Hematopoietic multipotent progenitor cell treated with erythropoietin and hydrocortisone succinate and interleukin-3 and kit ligand, for 4 days (in vitro differentiated cells): ENCODE measurements at regions not wholly inside any gene's neighbourhood (a gene's known extent, or its start where the extent isn't known, plus 50 kb on each side); places are given as distances from the start of the nearest gene placed in this dataset.

Source experiments
- DNase-seq: peaks from one replicate; pipeline ENCODE4 v3.0.0-alpha.2; 2015

DNA sequence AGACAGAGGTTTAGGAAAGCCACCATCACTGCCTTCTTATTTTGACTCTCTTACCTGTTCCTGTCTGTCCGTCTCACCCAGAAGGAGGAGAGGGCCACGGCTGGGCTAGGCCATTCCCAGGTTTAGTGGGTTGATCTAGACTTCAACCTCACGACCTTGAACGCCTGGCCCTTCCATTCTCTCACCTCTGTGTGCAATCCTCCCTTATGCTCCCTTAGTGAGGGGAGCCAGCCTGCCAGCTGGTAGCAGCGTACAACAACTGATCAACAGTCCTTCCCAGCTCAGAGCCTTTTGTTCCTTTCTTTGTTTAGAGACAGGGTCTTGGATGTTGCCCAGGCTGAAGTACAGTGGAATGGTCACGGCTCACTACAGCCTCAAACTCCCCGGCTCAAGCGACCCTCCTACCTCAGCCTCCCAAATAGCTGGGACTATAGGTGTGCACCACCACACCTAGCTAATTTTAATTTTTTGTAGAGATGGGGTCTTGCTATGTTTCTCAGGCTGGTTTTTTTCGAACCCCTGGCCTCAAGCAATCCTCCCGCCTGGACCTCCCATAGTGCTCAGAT is 123.9 kb downstream of the ZNF664 start:
- DNase-seq: no peak

DNA sequence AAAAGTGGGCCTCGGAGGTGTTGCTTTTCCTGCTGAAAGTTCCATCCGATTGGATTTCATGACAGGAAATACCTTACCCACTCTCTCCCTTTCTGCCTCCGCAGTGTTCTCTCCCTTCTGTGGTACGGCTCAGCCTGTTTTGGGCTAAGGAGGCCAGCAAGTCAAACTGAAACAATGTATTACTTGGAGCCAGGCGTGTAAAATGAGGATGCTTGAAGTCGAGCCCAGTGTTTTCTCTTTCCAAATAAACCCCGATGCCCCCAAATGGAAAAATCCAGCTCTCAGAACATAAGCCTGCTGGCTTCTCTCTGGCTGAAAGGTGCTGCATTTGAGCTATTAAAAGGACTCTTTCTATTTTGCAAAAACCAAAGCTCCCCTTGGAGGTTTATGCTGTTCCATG is 124.7 kb downstream of the ZNF664 start:
- no peak for DNase-seq

DNA sequence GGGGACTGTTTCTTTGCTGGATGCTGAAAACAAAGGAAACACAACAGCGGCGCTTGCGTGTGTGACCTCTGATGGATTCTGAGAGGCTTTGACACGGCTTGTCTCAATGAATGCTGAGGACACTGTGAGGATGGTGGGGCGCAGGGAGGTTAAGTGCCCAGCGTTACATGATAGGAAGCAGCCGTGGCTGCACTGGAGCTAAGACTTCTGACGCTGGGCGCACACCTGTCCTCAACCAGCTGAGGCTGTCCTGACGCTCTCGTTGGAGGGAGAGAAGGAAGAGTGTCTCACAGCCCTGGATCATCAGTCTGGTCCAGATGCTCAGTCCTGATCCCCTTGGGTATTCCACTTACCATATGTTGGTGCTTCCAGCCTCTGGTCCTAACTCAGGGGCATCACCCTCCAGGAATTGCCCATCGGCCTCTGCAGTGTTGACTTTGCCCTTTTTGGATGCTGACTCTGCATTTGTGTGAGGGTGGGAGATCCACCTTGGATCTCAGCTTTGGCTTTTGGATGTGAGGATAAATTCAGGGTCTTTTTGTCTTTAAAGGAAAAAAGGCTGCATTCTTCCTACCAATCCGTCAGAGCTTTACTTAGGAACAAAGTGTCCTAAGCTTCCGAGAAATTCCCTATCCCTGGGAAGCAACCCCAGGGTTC is 125.2 kb downstream of the ZNF664 start:
- DNase-seq: no peak

DNA sequence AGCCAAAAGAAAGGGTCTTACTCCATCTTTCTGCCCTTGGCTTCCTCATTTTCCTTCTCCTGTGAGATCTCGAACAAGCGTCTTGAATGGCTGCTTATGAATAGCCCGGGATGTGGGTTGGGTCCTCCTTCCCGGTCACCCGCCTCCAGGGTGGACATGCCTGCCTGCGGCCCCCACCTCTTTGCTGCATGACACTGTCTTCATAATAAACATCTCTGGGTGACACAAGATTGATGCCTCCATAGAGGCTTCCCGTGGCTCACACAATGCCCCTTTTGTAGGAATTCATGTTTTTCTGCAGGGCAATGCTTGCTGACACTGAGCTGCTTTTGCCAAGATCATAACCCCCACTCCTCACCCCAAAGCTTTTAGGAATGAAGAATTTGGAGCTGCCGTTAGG is 125.9 kb downstream of the ZNF664 start:
- no peak for DNase-seq

DNA sequence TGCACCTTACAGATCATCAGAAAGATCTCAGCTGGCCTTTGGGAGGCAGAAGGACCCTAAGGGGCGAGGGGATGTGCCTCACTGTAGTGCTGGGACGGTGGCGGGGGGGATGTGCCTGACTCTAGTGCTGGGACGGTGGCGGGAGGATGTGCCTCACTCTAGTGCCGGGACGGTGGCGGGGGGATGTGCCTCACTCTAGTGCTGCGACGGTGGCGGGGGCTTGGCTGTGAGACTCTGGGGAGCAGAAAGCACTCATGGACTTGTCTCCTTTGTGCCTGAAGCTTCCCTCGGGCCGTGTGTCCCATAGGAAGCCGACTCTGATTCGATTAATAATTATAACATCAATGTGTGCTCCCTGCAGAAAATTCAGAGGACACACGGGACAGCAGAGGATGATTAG is 126.6 kb downstream of the ZNF664 start:
- no peak for DNase-seq

DNA sequence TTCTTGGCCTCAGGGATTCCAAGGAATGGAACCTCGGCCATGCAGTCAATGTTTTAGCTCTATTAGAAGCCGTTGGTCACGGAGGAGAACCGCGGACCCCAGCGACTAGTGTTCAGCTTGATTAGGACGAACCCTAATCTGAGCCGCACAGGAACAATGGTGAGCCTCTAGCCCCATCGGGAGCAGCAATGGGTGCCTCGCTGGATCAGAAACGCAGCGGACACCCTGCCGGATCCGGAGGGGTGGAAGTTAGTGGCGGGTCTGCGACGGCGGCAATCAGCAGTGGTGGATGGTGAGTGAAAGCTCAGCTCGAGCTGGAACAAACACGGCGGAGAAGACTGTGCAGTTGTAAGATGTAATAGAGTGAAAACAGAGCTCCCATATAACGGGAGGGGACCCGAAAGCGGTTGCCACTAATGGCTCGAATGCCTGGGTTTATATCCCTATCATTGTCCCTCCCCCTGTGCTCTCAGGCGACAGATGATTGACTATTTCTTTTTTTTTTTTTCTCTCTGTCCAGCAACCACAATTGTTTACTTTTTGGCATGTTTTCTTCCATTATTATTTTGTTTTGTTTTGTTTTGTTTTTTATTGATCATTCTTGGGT is 127.7 kb downstream of the ZNF664 start:
- no peak for DNase-seq

DNA sequence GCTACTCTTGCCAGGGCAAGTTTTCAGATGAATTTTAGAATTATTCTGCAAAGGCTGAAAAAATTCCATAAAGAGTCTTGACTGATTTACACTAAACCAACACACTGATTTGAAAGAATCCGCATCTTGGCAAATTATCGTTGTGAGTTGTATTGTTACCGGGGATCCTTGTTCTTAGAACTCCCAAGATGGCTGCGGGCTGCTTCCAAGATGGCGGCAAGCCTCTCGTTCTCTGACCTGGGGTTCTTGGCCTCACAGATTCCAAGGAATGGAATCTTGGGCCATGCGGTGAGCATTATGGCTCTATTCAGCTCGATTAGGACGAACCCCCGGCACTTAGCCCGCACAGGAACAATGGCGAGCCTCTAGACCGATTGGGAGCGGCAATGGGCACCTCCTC is 132.5 kb downstream of the ZNF664 start:
- no peak for DNase-seq

DNA sequence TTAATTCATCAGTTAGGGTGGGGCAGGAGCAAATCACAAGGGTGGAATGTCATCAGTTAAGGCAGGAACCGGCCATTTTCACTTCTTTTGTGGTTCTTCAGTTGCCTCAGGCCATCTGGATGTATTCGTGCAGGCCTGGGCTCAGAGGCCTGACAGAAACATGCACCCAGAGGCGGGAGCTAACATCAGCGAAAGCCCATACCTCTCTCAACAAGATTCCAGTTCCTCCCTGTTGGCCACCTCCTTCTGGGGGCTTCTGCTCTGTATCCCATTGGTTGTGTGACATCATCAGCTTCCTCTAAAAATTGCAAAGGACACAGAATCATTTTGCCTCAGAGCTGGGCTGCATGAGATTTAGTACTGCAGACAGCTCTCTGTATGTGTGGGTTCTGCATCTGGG is 134.3 kb downstream of the ZNF664 start:
- DNase-seq: no peak

DNA sequence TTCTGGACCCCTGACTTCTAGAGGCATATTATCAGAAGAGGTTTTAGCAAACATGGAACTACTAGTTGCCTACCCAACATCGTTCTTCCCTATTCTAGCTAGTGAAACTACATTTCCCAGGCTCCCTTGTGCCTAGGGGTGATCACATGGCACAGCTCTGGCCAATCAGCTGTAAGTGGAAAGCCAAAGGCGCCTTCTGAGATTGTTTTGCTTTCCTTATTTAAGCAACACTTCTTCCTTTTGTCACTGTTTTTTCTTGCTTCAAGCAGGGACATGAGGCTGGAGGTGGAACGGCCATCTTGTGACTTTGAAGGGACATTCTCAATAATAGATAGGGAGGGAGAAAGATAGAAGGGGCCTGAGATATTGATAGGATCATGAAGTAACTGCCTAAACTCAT is 136.7 kb downstream of the ZNF664 start:
- DNase-seq: peak; percentile 77

DNA sequence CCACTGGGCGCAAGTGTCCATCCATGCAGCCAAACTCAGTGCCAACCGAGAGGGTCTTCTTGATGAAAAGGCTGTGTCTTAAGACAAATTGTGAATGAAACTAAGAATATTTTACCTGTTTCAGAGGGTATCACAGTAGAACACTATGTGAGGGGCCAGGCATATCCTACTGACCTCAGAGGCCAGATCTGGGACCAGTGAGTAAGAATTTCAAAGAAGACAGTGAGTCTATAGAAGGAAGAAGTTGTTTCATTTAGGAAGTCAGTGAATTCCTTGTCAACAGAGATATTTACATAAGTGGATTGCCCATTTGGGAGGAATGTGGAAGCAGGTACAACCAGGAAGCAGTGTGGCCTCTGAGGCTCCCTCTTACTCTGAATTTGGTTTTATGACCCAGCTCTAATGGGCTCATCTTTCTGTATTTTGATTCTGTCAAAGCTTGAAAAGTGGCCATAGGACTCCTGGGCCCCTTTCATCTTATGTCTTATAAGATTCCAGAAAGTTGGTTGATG is 137.4 kb downstream of the ZNF664 start:
- no peak for DNase-seq

DNA sequence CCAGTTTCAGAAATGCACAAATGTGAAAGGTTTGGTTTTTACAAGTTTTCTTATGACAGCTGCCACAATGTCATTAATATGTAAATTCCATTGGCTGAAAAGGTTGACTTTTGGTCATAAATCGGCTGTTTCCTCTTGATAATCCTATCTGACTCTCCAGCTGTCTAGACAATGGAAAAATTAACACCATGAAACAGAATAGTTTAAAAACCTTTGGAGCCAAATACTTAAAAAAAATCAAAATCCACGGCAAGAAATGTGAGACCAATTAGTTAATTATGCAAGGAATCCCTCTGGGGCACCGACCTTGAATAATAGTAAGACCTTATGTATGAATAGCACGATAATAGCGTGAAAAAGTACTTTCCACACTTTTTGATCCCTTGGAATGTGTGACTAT is 138.0 kb downstream of the ZNF664 start:
- peak; percentile 55 for DNase-seq

DNA sequence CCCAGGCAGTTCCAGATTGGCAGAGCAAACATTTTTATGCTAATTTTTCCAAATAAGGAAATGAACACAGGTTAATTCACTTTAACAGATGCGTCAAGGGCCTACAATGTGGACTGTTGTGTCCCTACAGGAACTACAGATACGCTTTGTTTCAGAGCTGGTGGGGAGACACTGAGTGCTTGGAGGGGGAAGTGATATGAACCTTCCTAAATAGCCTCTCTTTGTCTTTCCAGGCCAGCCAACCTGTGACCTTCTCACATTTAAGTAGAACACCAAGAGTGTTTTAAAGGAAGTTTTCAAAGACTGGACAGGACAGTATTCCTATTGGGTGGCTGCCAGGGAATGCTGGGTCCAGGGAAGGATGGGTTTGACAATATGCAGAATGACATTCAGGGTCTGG is 141.3 kb downstream of the ZNF664 start:
- DNase-seq: no peak

DNA sequence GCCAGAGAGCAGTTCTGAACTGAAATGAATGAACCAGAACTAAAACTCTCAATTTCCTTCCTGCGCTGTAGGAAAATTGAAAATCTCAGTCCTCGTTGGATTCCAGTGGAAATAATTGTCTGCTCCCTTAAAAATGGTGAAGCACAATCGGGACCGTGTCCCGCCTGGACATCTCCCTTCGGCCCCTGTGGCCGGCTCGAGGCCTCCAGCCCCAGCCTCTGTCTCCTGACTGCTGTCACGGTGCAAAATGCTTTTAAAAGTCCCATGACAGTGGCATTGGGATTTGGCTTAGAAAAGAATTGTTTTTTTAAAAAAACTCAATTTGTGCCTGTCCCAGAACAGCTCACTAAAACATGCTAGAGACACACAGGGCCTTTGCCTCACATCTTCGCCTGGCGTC is 142.5 kb downstream of the ZNF664 start:
- DNase-seq: no peak

DNA sequence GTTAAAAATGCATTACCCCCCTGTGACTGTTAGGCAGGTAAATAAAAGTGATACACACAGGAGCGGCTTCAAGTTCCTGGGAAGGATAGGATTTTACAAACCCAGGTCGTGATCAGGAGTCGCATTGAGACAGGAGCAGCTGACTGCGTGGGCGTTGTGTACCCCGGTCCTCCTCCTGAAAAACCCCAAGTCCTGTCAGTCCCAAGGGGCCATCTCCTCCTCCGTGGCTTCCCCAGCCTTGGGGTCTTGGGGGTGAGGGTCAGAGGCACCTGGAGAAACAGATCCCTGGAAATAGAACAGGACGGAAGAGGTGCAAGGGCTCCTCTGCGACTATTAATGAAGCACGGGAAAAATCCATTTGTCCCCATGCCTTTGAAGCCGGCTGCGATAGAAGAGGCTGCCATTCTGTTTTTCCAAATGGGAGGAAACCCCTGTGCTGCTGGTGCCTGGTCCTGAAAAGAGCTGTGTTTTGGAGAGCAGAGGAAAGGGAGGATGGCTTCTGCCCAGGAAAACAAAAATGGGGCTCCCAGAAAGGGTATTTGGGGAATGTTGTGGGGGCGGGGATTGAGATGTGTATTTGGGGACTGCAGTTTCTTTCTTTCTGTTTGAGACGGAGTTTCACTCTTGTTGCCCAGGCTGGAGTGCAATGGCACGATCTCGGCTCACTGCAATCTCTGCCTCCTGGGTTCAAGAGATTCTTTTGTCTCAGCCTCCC is 143.1 kb downstream of the ZNF664 start:
- no peak for DNase-seq

DNA sequence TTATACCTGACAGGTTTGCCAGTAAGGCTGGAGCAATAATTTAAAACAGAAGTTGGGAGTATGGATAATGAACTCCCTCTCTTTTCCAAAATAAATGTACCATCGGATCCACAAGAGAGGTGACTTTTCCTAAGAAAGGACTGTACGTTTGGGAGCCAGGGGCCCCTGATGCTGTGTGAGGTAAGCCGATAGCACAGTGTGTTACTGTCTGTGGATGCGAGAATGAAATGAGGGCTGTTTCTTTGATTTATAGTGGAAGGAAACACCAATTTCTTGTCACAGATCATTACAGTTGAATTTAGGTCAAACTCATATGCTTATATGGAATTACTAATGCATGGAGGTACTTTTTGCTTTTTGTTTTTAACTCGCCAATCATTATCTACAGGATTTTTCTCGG is 147.7 kb downstream of the ZNF664 start:
- no peak for DNase-seq

DNA sequence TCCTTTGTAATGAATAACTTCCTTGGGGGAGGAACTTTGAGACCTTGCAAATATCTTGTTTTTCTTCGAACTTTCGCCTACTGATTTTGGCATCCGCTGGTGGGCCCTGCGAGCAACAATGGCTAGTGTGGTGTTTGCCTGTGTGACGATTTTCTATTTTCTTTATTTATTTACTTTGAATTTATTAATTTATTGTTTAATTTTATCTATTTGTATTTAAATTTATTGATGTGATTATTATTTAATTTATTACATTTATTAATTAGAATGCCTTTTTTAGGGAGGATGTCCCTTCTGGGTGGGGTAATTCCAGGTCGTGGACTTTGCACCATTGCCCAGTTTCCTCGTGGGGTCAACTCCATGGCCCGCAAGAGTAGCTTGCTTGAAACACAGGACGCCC is 149.7 kb downstream of the ZNF664 start:
- no peak for DNase-seq

DNA sequence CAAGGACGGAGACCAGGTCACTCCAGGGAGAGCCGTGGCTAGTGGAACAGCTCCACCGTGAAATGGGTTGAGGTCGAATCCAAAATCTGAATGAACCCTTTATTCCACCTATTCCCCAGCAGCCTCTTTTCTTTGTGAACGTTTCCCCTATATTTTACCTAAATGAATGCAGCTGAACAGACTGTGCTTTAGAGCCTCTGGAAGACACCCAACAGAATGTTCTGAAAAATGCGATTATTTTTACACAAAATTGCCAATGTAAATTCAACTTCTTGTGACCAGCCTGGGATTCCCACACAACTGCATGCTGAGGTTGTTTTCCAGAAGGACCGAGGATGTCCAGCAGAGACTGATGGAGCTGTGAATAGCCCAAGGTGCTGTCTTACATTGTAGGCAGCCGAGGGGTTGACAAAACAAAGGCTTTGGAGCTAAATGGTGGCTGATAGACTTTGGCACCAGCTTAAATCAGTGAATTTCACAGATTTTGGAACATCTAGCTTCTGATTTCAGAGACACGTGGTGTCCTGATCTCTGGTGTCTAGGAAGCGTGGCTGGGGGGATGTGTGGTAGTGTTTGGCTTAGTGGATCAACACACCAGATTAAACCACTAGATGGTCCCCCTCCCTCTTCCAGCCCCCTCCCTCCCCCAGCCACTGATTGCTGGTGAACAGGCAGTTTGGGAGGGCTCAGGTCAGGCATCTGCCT is 150.4 kb downstream of the ZNF664 start:
- no peak for DNase-seq

DNA sequence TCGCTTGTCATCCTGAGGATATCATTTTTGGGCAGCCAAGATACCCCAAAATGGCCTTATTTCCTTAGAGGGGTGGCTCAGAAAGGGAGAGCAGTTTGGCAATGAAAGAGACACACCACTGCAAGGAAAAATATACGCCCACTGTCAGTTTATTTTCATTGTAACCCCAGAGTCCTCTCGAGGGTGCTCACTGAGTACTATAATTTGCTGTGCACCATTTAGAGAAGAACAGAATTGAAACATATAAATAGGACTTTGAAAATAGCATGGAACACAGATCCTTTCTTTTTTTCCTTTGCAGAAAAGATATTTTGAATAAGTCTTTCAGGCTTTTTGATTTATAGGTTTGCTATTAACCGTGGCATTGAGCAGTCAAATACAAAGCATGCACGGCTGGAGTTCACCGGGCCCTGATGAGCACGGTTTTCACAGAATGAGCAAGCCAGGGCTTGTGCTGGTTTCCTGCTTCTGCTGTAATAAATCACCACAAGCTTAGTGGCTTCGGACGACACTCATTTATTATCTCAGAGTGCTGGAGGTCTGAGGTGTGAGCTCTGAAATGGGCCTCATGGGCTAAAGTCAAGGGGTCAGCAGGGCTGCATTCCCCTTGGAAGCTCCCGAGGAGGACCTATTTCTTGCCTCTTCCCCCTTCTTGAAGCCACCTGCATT is 152.3 kb downstream of the ZNF664 start:
- no peak for DNase-seq

DNA sequence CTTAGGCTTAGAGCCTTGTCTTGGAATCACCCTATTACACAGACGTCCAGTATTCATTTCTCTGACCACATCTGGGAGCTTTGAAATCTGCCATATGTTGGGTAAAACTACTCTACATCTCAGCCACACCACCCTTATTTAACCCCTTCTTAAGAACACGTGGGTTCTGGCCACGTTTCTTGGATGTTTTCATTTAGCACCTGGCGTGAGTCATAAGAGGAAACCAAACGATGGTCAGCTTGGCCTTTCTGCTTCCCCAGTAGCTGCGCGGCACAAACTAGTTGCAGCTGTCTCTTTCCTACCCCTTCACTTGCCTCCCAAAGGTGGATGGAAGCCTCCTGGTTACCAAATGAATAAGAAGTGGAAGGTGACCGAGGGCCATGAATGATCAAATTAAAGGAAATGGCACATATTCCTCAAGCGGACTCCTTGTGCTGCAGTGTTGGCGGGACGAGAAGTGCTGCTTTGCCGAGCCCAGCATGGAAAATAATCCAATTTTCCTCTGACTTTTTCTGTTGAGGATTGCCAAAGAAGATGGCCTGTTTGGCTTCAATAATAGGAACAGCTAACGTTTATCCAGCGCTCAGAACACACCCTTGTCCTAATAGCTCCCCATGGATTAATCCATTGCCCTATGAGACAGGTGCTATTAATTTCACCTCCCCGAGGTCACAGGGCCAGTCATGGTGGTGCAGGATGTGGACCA is 154.1 kb downstream of the ZNF664 start:
- DNase-seq: no peak

DNA sequence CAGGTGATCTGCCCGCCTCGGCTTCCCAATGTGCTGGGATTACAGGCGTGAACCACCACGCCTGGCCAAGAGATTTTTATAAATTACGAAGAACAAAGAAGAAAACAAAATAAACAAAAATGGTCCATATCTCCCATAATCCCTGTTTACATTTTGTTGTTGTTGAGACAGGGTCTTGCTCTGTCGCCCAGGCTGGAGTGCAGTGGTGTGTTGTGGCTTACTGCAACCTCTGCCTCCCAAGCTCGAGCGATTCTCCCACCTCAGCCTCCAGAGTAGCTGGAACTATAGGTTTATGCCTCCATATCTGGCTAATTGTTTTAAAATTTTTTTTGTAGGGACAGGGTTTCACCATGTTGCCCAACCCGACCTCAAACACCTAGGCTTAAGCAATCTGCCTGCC is 156.1 kb downstream of the ZNF664 start:
- DNase-seq: no peak

DNA sequence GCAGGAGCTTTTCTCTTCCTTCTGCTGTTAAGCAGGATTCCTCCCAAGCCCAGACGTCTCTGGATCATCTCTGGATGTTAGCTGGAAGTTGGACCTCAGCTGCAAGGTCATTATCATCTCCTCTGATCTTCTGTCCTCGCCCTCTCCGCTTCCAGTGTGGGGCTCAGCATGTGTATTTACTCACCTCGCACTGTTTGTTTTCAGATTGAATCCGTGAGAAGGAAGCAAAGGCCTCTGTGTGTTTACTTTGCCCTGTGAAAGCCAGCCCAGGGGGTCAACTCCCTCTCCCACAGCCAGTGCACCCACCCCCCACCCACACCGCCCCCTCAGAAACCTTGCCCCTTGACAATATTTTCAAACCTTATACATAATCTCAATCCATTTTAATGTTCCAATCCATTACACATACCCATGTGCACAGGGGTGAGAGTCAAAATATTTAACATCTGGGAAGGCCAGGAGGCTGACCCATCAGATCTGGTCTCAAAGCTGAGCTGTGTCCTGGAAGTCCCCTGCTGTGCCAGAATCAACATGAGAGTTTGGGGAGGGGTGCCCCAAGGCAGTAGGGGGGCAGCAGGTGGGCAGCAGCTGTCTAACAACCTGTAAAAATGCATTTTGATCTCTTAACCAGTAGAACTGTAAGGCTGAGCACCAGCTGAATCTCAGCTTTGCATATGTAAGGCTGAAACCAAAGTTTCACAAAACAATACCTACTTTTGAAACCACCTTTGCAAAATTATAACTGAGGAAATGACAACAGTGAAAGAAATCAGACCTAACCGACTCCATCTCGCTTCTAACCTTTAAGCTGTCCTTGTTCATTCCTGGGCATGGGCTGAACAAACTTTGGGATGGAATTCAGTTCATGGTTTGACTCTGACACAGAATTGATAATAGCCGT is 157.9 kb downstream of the ZNF664 start:
- DNase-seq: no peak
